ENCODE measurements at regions not wholly inside any gene's neighbourhood (a gene's known extent, or its start where the extent isn't known, plus 50 kb on each side); places are given as distances from the start of the nearest gene placed in this dataset.

- Histone ChIP-seq H3K9me3 (ENCODE audit: control insufficient read depth, insufficient read depth, low read depth, low read length) (no peaks in the 10 kb centered on the region), H3K36me3 (ENCODE audit: control insufficient read depth in 2 of 2, insufficient read depth in 1 of 2, low read length in 2 of 2) (no peaks in the 10 kb centered on the region), H3K4me3 (ENCODE audit: low read depth, low read length) (no peak overlapping the region), H3K4me1 (ENCODE audit: control insufficient read depth, insufficient read depth, low read length) (peaks cover 7% of the 10 kb centered on the region), H3K27ac (ENCODE audit: extremely low read depth, low read depth, low read length) (no peak overlapping the region)
- CTCF ChIA-PET, result interaction anchor here (0.7 to 1.2 kb wide), 2 partner anchors 9 to 167 kb away, joined by 5 to 8 read pairs; no protein-coding TSS in a partner anchor
- POLR2A ChIA-PET, result no interaction called here
- TF ChIP-seq INSM2 (tag by site-specific recombination; IDR thresholded peaks at IDR 0.05) (no peak), ZNF155 (tag by site-specific recombination; IDR thresholded peaks at IDR 0.05) (no peak)
Observed at GRCh38 chr2:5540856-5541255, 151.3 kb upstream of the SOX11 start.

GRCh38 chr2:5544205-5544786, 147.9 kb upstream of the SOX11 start:
- no peak overlapping the region for H3K4me3 ChIP-seq (ENCODE audit: low read depth, low read length)
- peaks cover 7% of the 10 kb centered on the region for H3K4me1 ChIP-seq (ENCODE audit: control insufficient read depth, insufficient read depth, low read length)
- no peak overlapping the region for H3K27ac ChIP-seq (ENCODE audit: extremely low read depth, low read depth, low read length)
- POLR2A ChIA-PET, result no interaction called here
- CTCF ChIA-PET, result no interaction called here
- H3K36me3 ChIP-seq (ENCODE audit: control insufficient read depth in 2 of 2, insufficient read depth in 1 of 2, low read length in 2 of 2), result no peaks in the 10 kb centered on the region
- no peaks in the 10 kb centered on the region for H3K9me3 ChIP-seq (ENCODE audit: control insufficient read depth, insufficient read depth, low read depth, low read length)
- TF ChIP-seq SETDB1 (IDR thresholded peaks at IDR 0.05; ENCODE audit: insufficient read length, low read length) (peak; percentile 98), GLI4 (tag by site-specific recombination; IDR thresholded peaks at IDR 0.05) (no peak)

- Histone ChIP-seq H3K4me3 (ENCODE audit: low read depth, low read length) (no peak overlapping the region), H3K36me3 (ENCODE audit: control insufficient read depth in 2 of 2, insufficient read depth in 1 of 2, low read length in 2 of 2) (no peaks in the 10 kb centered on the region), H3K27ac (ENCODE audit: extremely low read depth, low read depth, low read length) (no peak overlapping the region), H3K4me1 (ENCODE audit: control insufficient read depth, insufficient read depth, low read length) (no peaks in the 10 kb centered on the region), H3K9me3 (ENCODE audit: control insufficient read depth, insufficient read depth, low read depth, low read length) (no peaks in the 10 kb centered on the region)
- CTCF ChIA-PET, result no interaction called here
- POLR2A ChIA-PET, result no interaction called here
- TF ChIP-seq GLIS1 (tag by site-specific recombination; IDR thresholded peaks at IDR 0.05), result no peak
- no peak for TF ChIP-seq ZNF10 (tag by site-specific recombination; IDR thresholded peaks at IDR 0.05)
- TF ChIP-seq ZNF121 (tag by site-specific recombination; IDR thresholded peaks at IDR 0.05), result no peak
- TF ChIP-seq ZNF302 (tag by site-specific recombination; IDR thresholded peaks at IDR 0.05; ENCODE audit: low read depth), result no peak
- no peak for TF ChIP-seq ZNF830 (tag by site-specific recombination; IDR thresholded peaks at IDR 0.05; ENCODE audit: low read depth)
- no peak for TF ChIP-seq HIC1 (tag by site-specific recombination; IDR thresholded peaks at IDR 0.05)
- TF ChIP-seq ZNF843 (tag by site-specific recombination; IDR thresholded peaks at IDR 0.05), result no peak
- TF ChIP-seq ZNF610 (tag by site-specific recombination; IDR thresholded peaks at IDR 0.05; ENCODE audit: borderline replicate concordance), result no peak
Observed at GRCh38 chr2:5546181-5546580, 146.0 kb upstream of the SOX11 start.

- Histone ChIP-seq H3K27ac (ENCODE audit: extremely low read depth, low read depth, low read length) (no peak overlapping the region), H3K9me3 (ENCODE audit: control insufficient read depth, insufficient read depth, low read depth, low read length) (no peaks in the 10 kb centered on the region), H3K36me3 (ENCODE audit: control insufficient read depth in 2 of 2, insufficient read depth in 1 of 2, low read length in 2 of 2) (no peaks in the 10 kb centered on the region), H3K4me1 (ENCODE audit: control insufficient read depth, insufficient read depth, low read length) (no peaks in the 10 kb centered on the region), H3K4me3 (ENCODE audit: low read depth, low read length) (no peak overlapping the region)
- ChIA-PET CTCF (interaction anchor here (0.7 to 0.8 kb wide), 2 partner anchors 8 to 740 kb away, joined by 3 to 5 read pairs; no protein-coding TSS in a partner anchor), POLR2A (no interaction called here)
- TF ChIP-seq ZNF449 (tag by site-specific recombination; IDR thresholded peaks at IDR 0.05) (no peak), BCL11B (tag by site-specific recombination; IDR thresholded peaks at IDR 0.05; ENCODE audit: low read depth) (no peak), ZNF514 (tag by site-specific recombination; IDR thresholded peaks at IDR 0.05) (no peak), SETDB1 (IDR thresholded peaks at IDR 0.05; ENCODE audit: insufficient read length, low read length) (peak; percentile 24), ZNF214 (tag by site-specific recombination; IDR thresholded peaks at IDR 0.05; ENCODE audit: borderline replicate concordance) (no peak), CTCF (tag by site-specific recombination; IDR thresholded peaks at IDR 0.05) (no peak), INSM2 (tag by site-specific recombination; IDR thresholded peaks at IDR 0.05) (no peak), ZNF155 (tag by site-specific recombination; IDR thresholded peaks at IDR 0.05) (no peak)
Observed at GRCh38 chr2:5548991-5549715, 143.0 kb upstream of the SOX11 start.
